Mesenchymal stem cell (in vitro differentiated cells and primary cell): ENCODE measurements at regions not wholly inside any gene's neighbourhood (a gene's known extent, or its start where the extent isn't known, plus 50 kb on each side); places are given as distances from the start of the nearest gene placed in this dataset.

ENCODE experiments used
- DNase-seq: peaks from one replicate; pipeline ENCODE4 v3.0.0-alpha.2; 2013
- H2AFZ ChIP-seq: one replicate; pipeline ENCODE4 v1.6.1; 2013; ENCODE audit warnings: low read depth, mild to moderate bottlenecking, control low read depth, inconsistent platforms, low read length, moderate library complexity
- H2AK5ac ChIP-seq: 2 replicates; pipeline ENCODE4 v1.6.1; 2013; ENCODE audit warnings: low read length, moderate library complexity, mild to moderate bottlenecking, inconsistent platforms; ENCODE audit not compliant: severe bottlenecking
- H2BK120ac ChIP-seq: one replicate; pipeline ENCODE4 v1.6.1; 2013; ENCODE audit warnings: low read depth, mild to moderate bottlenecking, inconsistent platforms, low read length, moderate library complexity
- H2BK12ac ChIP-seq, 2 experiments: one replicate each; pipeline ENCODE4 v1.6.1; 2013; ENCODE audit warnings: inconsistent platforms in 2 of 2, low read length in 2 of 2, mild to moderate bottlenecking in 2 of 2, moderate library complexity in 2 of 2, control low read depth in 1 of 2
- H2BK15ac ChIP-seq: one replicate; pipeline ENCODE4 v1.6.1; 2013; ENCODE audit warnings: mild to moderate bottlenecking, low read depth, inconsistent platforms; ENCODE audit not compliant: poor library complexity, severe bottlenecking
- H2BK5ac ChIP-seq: 2 replicates; pipeline ENCODE4 v1.6.1; 2013; ENCODE audit warnings: low read depth, mild to moderate bottlenecking, low read length, control low read depth, inconsistent platforms; ENCODE audit not compliant: poor library complexity, severe bottlenecking
- H3K14ac ChIP-seq, 2 experiments: one replicate each; pipeline ENCODE4 v1.6.1; 2013; ENCODE audit warnings: inconsistent platforms in 2 of 2, low read length in 2 of 2, control low read depth in 1 of 2, mild to moderate bottlenecking in 1 of 2, moderate library complexity in 1 of 2
- H3K18ac ChIP-seq, 2 experiments: one replicate each; pipeline ENCODE4 v1.6.1; 2013; ENCODE audit warnings: inconsistent platforms in 2 of 2, low read length in 2 of 2, control low read depth in 1 of 2, low read depth in 1 of 2, mild to moderate bottlenecking in 1 of 2
- H3K23ac ChIP-seq, 2 experiments: one replicate each; pipeline ENCODE4 v1.6.1; 2013; ENCODE audit warnings: inconsistent platforms in 2 of 2, low read length in 2 of 2, mild to moderate bottlenecking in 2 of 2, moderate library complexity in 2 of 2, control low read depth in 1 of 2
- H3K27ac ChIP-seq: 2 replicates; pipeline ENCODE4 v1.5.1; 2013; ENCODE audit warnings: mild to moderate bottlenecking, moderate library complexity, low read length, control low read depth, inconsistent platforms; ENCODE audit not compliant: poor library complexity, severe bottlenecking
- H3K27me3 ChIP-seq, 2 experiments: 2 replicates each; pipeline versions ENCODE4 v1.6.1 to v1.7.0; 2013; ENCODE audit warnings: low read length in 2 of 2, mild to moderate bottlenecking in 2 of 2, moderate library complexity in 2 of 2, control low read depth in 1 of 2, inconsistent platforms in 1 of 2; ENCODE audit not compliant: control insufficient read depth in 1 of 2, insufficient read depth in 1 of 2
- H3K36me3 ChIP-seq, 2 experiments: 2 replicates each; pipeline versions ENCODE4 v1.6.1 to v1.7.0; 2013; ENCODE audit warnings: low read length in 2 of 2, control low read depth in 1 of 2, inconsistent platforms in 1 of 2, low read depth in 1 of 2, mild to moderate bottlenecking in 1 of 2; ENCODE audit not compliant: insufficient read depth in 2 of 2, control insufficient read depth in 1 of 2
- H3K4ac ChIP-seq, 2 experiments: one replicate each; pipeline ENCODE4 v1.6.1; 2013; ENCODE audit warnings: inconsistent platforms in 2 of 2, low read length in 2 of 2, mild to moderate bottlenecking in 2 of 2, moderate library complexity in 2 of 2, control low read depth in 1 of 2, low read depth in 1 of 2
- H3K4me1 ChIP-seq: 2 replicates; pipeline ENCODE4 v1.6.1; 2013; ENCODE audit warnings: low read depth, low read length, control low read depth; ENCODE audit not compliant: control insufficient read depth, insufficient read depth
- H3K4me2 ChIP-seq: 2 replicates; pipeline ENCODE4 v1.6.1; 2013; ENCODE audit warnings: low read length, mild to moderate bottlenecking, inconsistent platforms; ENCODE audit not compliant: poor library complexity, severe bottlenecking
- H3K4me3 ChIP-seq, 2 experiments: 2 replicates each; pipeline versions ENCODE4 v1.5.1 to v1.7.0; 2013; ENCODE audit warnings: low read length in 2 of 2, mild to moderate bottlenecking in 2 of 2, control low read depth in 1 of 2, low read depth in 1 of 2; ENCODE audit not compliant: insufficient read depth in 1 of 2
- H3K79me1 ChIP-seq: replicated peaks from 2 replicates; pipeline ENCODE4 v1.6.1; 2013; ENCODE audit warnings: mild to moderate bottlenecking, control low read depth, low read length, inconsistent platforms; ENCODE audit not compliant: poor library complexity, severe bottlenecking
- H3K9ac ChIP-seq: 2 replicates; pipeline ENCODE4 v1.7.0; 2013; ENCODE audit warnings: mild to moderate bottlenecking, low read length, moderate library complexity
- H3K9me3 ChIP-seq: 2 replicates; pipeline ENCODE4 v1.7.0; 2013; ENCODE audit warnings: mild to moderate bottlenecking, low read length; ENCODE audit not compliant: control insufficient read depth
- H4K8ac ChIP-seq: one replicate; pipeline ENCODE4 v1.6.1; 2013; ENCODE audit warnings: inconsistent platforms, mild to moderate bottlenecking, low read length, moderate library complexity
- H4K91ac ChIP-seq: one replicate; pipeline ENCODE4 v1.6.1; 2013; ENCODE audit warnings: mild to moderate bottlenecking, low read length, inconsistent platforms
- WGBS: methylation state at CpG from one replicate; pipeline ENCODE4 v1.1.7; 2013; ENCODE audit warnings: mixed read lengths; 5-methylcytosine and 5-hydroxymethylcytosine counted together

DNA sequence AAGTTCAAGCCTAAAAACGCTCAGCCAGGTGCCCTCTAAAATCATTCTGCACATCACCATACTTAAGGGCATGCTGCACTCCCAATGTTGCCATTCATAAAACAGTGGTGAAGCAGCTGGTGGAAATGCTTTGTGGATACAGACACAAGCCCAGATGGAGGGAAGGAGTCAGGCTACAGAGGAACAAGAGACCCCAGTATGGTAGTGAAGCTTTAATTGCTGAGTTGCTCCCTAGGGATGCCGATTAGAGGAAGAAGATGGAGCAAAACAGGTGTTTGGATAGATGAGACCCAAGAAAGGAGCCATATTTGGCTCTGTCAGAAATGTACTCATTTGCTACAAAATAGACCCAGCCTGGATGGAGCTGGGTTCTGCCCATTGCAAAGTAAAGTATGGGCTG, 230.5 kb downstream of the NSG2 start:
- Histone ChIP-seq H2AFZ (no peak overlapping the region), H2BK5ac (no peak overlapping the region), H4K91ac (no peak overlapping the region), H3K14ac (no peak overlapping the region), H3K9ac (no peak overlapping the region), H3K4ac (no peak overlapping the region), H3K18ac (no peak overlapping the region), H3K23ac (no peak overlapping the region), H4K8ac (no peak overlapping the region), H3K4me2 (no peak overlapping the region), H3K36me3 (no peaks in the 10 kb centered on the region), H3K27ac (no peak overlapping the region), H3K27me3 (peaks cover 0 to 4% of the 10 kb centered on the region in 2 experiments), H2BK120ac (no peak overlapping the region), H3K79me1 (no peaks in the 10 kb centered on the region), H3K4me1 (no peaks in the 10 kb centered on the region), H3K9me3 (peaks cover 5% of the 10 kb centered on the region), H3K4me3 (no peak overlapping the region), H2AK5ac (no peak overlapping the region), H2BK12ac (no peak overlapping the region), H2BK15ac (no peak overlapping the region)
- DNase-seq: no peak
- WGBS: 31% methylated on average over 2 of the region's 2 CpGs

DNA sequence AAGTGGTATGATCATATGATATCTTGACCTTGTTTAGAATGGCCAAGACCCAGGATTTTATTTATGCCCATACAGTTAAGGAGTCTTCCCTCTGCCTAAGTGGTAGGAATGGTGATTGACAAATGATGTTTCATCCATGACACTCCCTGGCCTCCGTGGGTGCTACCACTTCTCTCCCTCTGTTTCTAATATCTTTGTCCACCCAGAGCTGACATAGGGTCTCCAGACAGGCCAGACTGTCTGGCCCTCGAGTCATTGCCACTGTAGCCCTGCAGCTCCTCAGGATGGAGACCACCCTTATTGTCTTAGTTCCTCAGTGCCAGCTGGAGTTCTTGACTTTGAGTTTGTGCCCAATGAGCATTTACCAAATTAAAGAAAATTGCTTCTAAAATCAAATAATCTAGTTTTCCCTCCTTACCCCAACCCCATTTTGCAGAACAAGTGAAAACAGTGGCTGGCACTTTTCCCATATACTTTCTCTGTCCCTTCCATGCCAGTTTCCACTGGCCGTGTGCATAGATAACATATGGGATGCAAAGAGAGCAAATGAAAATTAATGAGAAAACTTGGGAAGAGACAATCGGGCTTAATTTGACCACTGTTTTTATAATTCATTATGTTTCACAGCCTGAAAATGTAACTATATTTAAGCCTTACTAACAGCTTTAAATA, 235.7 kb downstream of the NSG2 start:
- Histone ChIP-seq H2BK5ac (no peak overlapping the region), H2AFZ (no peak overlapping the region), H2BK15ac (no peak overlapping the region), H2AK5ac (no peak overlapping the region), H2BK120ac (no peak overlapping the region), H4K91ac (no peak overlapping the region), H3K4me3 (no peak overlapping the region), H3K4ac (no peak overlapping the region), H3K27ac (no peak overlapping the region), H3K4me1 (no peaks in the 10 kb centered on the region), H3K9ac (no peak overlapping the region), H3K79me1 (no peaks in the 10 kb centered on the region), H3K18ac (no peak overlapping the region), H3K9me3 (no peaks in the 10 kb centered on the region), H3K4me2 (no peak overlapping the region), H2BK12ac (no peak overlapping the region), H4K8ac (no peak overlapping the region), H3K14ac (no peak overlapping the region), H3K23ac (no peak overlapping the region), H3K36me3 (no peaks in the 10 kb centered on the region), H3K27me3 (peaks cover 0 to 4% of the 10 kb centered on the region in 2 experiments)
- 55% methylated on average over 4 of the region's 4 CpGs for WGBS
- DNase-seq: no peak

DNA sequence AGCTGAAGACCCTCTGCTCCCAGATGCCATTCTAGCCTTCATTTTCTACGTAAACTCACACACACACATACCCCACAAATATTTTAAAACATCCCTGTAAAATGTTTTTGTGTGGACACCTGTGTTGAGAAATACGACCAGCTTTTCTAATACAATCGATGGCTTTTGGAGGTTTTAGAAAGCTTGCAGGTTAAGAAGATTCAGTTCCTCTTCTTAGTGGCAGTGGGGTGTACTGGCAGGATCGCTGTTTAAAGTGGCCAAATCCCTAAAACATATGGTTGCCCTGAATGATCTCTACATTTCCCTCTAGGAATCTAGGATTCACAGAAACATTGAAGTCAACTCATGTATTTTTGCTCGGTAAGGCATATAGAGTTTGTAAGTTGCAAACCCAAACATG, 236.3 kb downstream of the NSG2 start:
- WGBS: 89% methylated on average over 4 of the region's 5 CpGs
- no peak overlapping the region for H2BK15ac ChIP-seq
- no peaks in the 10 kb centered on the region for H3K79me1 ChIP-seq
- H3K27me3 ChIP-seq: peaks cover 0 to 4% of the 10 kb centered on the region in 2 experiments
- H4K91ac ChIP-seq: no peak overlapping the region
- no peak overlapping the region for H3K4ac ChIP-seq
- no peak overlapping the region for H3K4me2 ChIP-seq
- H3K27ac ChIP-seq: no peak overlapping the region
- no peak overlapping the region for H2BK120ac ChIP-seq
- no peaks in the 10 kb centered on the region for H3K9me3 ChIP-seq
- no peak overlapping the region for H3K23ac ChIP-seq
- no peak overlapping the region for H3K18ac ChIP-seq
- no peaks in the 10 kb centered on the region for H3K4me1 ChIP-seq
- H2AFZ ChIP-seq: no peak overlapping the region
- DNase-seq: no peak
- no peak overlapping the region for H2BK12ac ChIP-seq
- H3K9ac ChIP-seq: no peak overlapping the region
- H2BK5ac ChIP-seq: no peak overlapping the region
- H3K14ac ChIP-seq: no peak overlapping the region
- H3K36me3 ChIP-seq: no peaks in the 10 kb centered on the region
- no peak overlapping the region for H2AK5ac ChIP-seq
- no peak overlapping the region for H3K4me3 ChIP-seq
- no peak overlapping the region for H4K8ac ChIP-seq

DNA sequence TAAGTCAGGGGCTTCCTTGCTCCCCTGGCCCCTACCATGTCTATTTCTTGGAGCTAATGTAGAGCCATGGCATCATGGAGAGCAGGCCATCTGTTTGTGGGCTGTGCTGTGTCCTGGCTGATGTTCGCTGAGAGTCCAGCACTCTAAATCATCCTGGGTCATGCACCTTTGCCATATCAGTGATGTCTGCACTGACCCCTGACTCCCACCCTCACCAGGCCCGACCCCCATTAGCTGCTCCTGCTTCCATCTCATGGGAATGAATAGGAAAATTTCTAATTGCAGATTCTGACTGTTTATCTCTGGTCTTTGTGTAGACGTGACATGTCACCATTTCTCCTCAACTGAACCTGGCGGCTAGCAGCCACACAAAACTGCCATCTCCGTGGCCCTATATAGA, 236.9 kb downstream of the NSG2 start:
- no peak overlapping the region for H3K4me3 ChIP-seq
- no peaks in the 10 kb centered on the region for H3K4me1 ChIP-seq
- H3K36me3 ChIP-seq: no peaks in the 10 kb centered on the region
- H4K8ac ChIP-seq: no peak overlapping the region
- H2BK120ac ChIP-seq: no peak overlapping the region
- 76% methylated on average over 5 of the region's 5 CpGs for WGBS
- no peak overlapping the region for H4K91ac ChIP-seq
- no peak overlapping the region for H3K18ac ChIP-seq
- H2BK15ac ChIP-seq: no peak overlapping the region
- no peak for DNase-seq
- no peaks in the 10 kb centered on the region for H3K79me1 ChIP-seq
- H3K4me2 ChIP-seq: no peak overlapping the region
- H2BK12ac ChIP-seq: no peak overlapping the region
- H3K9ac ChIP-seq: no peak overlapping the region
- H2BK5ac ChIP-seq: no peak overlapping the region
- H3K27ac ChIP-seq: no peak overlapping the region
- no peak overlapping the region for H3K14ac ChIP-seq
- peaks cover 0 to 4% of the 10 kb centered on the region in 2 experiments for H3K27me3 ChIP-seq
- no peaks in the 10 kb centered on the region for H3K9me3 ChIP-seq
- H2AFZ ChIP-seq: no peak overlapping the region
- H3K23ac ChIP-seq: no peak overlapping the region
- H3K4ac ChIP-seq: no peak overlapping the region
- no peak overlapping the region for H2AK5ac ChIP-seq
